Smooth muscle cell (in vitro differentiated cells): ENCODE measurements at regions not wholly inside any gene's neighbourhood (a gene's known extent, or its start where the extent isn't known, plus 50 kb on each side); places are given as distances from the start of the nearest gene placed in this dataset.

Source experiments
- DNase-seq: peaks from one replicate; lab custom pipeline; 2025; ENCODE audit not compliant: unreplicated experiment; lab: John Stamatoyannopoulos, UW
- H2AFZ ChIP-seq: fragments of 200-600 bp; sonication (generic); 2 replicates; pipeline ENCODE4 v1.6.0; 2016; ENCODE audit warnings: antibody characterized with exemption, low read depth, mild to moderate bottlenecking
- H3F3A ChIP-seq: fragments of 200-600 bp; sonication (generic); 2 replicates; pipeline ENCODE4 v1.6.0; 2017; ENCODE audit warnings: antibody characterized with exemption, low read depth
- H3K27ac ChIP-seq: fragments of 200-600 bp; sonication (generic); 2 replicates; pipeline ENCODE4 v1.5.1; 2016; ENCODE audit warnings: low read depth, mild to moderate bottlenecking
- H3K27me3 ChIP-seq: fragments of 200-600 bp; sonication (generic); 2 replicates; pipeline ENCODE4 v1.6.1; 2016; ENCODE audit warnings: low read depth, mild to moderate bottlenecking
- H3K36me3 ChIP-seq: fragments of 200-600 bp; sonication (generic); 2 replicates; pipeline ENCODE4 v1.5.1; 2016; ENCODE audit warnings: low read depth
- H3K4me1 ChIP-seq: fragments of 200-600 bp; sonication (generic); 2 replicates; pipeline ENCODE4 v1.5.1; 2016; ENCODE audit warnings: low read depth
- H3K4me2 ChIP-seq: fragments of 200-600 bp; sonication (generic); 2 replicates; pipeline ENCODE4 v1.6.0; 2016; ENCODE audit warnings: mild to moderate bottlenecking
- H3K4me3 ChIP-seq: fragments of 200-600 bp; sonication (generic); 2 replicates; pipeline ENCODE4 v1.5.1; 2016; ENCODE audit warnings: mild to moderate bottlenecking
- H3K79me2 ChIP-seq: fragments of 200-600 bp; sonication (generic); 2 replicates; pipeline ENCODE4 v1.6.0; 2016; ENCODE audit warnings: low read depth, mild to moderate bottlenecking
- H3K9ac ChIP-seq: fragments of 200-600 bp; sonication (generic); 2 replicates; pipeline ENCODE4 v1.6.0; 2016; ENCODE audit warnings: low read depth
- H3K9me3 ChIP-seq: fragments of 200-600 bp; sonication (generic); replicated peaks from 2 replicates; pipeline ENCODE4 v1.5.1; 2016; ENCODE audit warnings: low read depth
- H4K20me1 ChIP-seq: fragments of 200-600 bp; sonication (generic); 2 replicates; pipeline ENCODE4 v1.6.0; 2016; ENCODE audit warnings: low read depth
- CTCF ChIP-seq: fragments of 200-600 bp; sonication (generic); IDR thresholded peaks from 2 replicates; pipeline ENCODE4 v1.5.1; 2017; ENCODE audit warnings: borderline replicate concordance, mild to moderate bottlenecking, antibody characterized with exemption; ENCODE audit not compliant: insufficient read depth, poor library complexity, severe bottlenecking
- WGBS: methylation state at CpG from one replicate; pipeline ENCODE4 v1.1.7; 2016; ENCODE audit warnings: low lambda C conversion rate; 5-methylcytosine and 5-hydroxymethylcytosine counted together

GRCh38 chr4:56148428-56148827 is 199.7 kb downstream of the CEP135 start:
- peak overlapping the region; percentile 45 for H3K27ac ChIP-seq
- H3K9ac ChIP-seq = no peak overlapping the region
- WGBS = 96% methylated on average over 2 of the region's 2 CpGs
- DNase-seq = no peak
- H3K4me2 ChIP-seq = no peak overlapping the region
- no peak for TF ChIP-seq CTCF
- H3K9me3 ChIP-seq = no peaks in the 10 kb centered on the region
- H4K20me1 ChIP-seq = no peaks in the 10 kb centered on the region
- H3K79me2 ChIP-seq = no peaks in the 10 kb centered on the region
- peaks cover 8% of the 10 kb centered on the region for H3F3A ChIP-seq
- no peak overlapping the region for H2AFZ ChIP-seq
- H3K36me3 ChIP-seq = no peaks in the 10 kb centered on the region
- H3K4me1 ChIP-seq = peaks cover 8% of the 10 kb centered on the region
- no peak overlapping the region for H3K4me3 ChIP-seq
- H3K27me3 ChIP-seq = no peaks in the 10 kb centered on the region

- Histone ChIP-seq H3F3A (peaks cover 8% of the 10 kb centered on the region), H3K36me3 (no peaks in the 10 kb centered on the region), H2AFZ (no peak overlapping the region), H3K27me3 (no peaks in the 10 kb centered on the region), H3K4me2 (peak overlapping the region; percentile 4), H4K20me1 (no peaks in the 10 kb centered on the region), H3K9me3 (no peaks in the 10 kb centered on the region), H3K27ac (peak overlapping the region; percentile 25), H3K9ac (no peak overlapping the region), H3K4me1 (peaks cover 8% of the 10 kb centered on the region), H3K79me2 (no peaks in the 10 kb centered on the region), H3K4me3 (no peak overlapping the region)
- DNase-seq = no peak
- no peak for TF ChIP-seq CTCF
Measured at GRCh38 chr4:56147371-56147770, 198.6 kb downstream of the CEP135 start.

GRCh38 chr4:56146956-56147355 is 198.2 kb downstream of the CEP135 start:
- H3F3A ChIP-seq = peaks cover 8% of the 10 kb centered on the region
- no peak for DNase-seq
- no peaks in the 10 kb centered on the region for H3K36me3 ChIP-seq
- H3K4me3 ChIP-seq = no peak overlapping the region
- 77% methylated on average over 9 of the region's 9 CpGs for WGBS
- no peaks in the 10 kb centered on the region for H3K79me2 ChIP-seq
- H3K9me3 ChIP-seq = no peaks in the 10 kb centered on the region
- peak overlapping the region; percentile 25 for H3K27ac ChIP-seq
- H3K9ac ChIP-seq = no peak overlapping the region
- peak overlapping the region; percentile 4 for H3K4me2 ChIP-seq
- H3K4me1 ChIP-seq = peaks cover 8% of the 10 kb centered on the region
- TF ChIP-seq CTCF = no peak
- H3K27me3 ChIP-seq = no peaks in the 10 kb centered on the region
- no peak overlapping the region for H2AFZ ChIP-seq
- no peaks in the 10 kb centered on the region for H4K20me1 ChIP-seq

GRCh38 chr4:56142088-56142487 is 193.3 kb downstream of the CEP135 start:
- no peaks in the 10 kb centered on the region for H3K9me3 ChIP-seq
- no peaks in the 10 kb centered on the region for H3F3A ChIP-seq
- no peaks in the 10 kb centered on the region for H3K79me2 ChIP-seq
- no peaks in the 10 kb centered on the region for H3K36me3 ChIP-seq
- no peak overlapping the region for H3K9ac ChIP-seq
- TF ChIP-seq CTCF = no peak
- no peak overlapping the region for H3K4me3 ChIP-seq
- H3K4me2 ChIP-seq = no peak overlapping the region
- H4K20me1 ChIP-seq = no peaks in the 10 kb centered on the region
- peaks cover 9% of the 10 kb centered on the region for H3K4me1 ChIP-seq
- H3K27ac ChIP-seq = no peak overlapping the region
- no peak for DNase-seq
- no peak overlapping the region for H2AFZ ChIP-seq
- 95% methylated on average over 1 of the region's 1 CpG for WGBS
- no peaks in the 10 kb centered on the region for H3K27me3 ChIP-seq
